OCI-LY1 (cell line): ENCODE measurements at regions not wholly inside any gene's neighbourhood (a gene's known extent, or its start where the extent isn't known, plus 50 kb on each side); places are given as distances from the start of the nearest gene placed in this dataset.

ENCODE experiments used
- H2AFZ ChIP-seq: fragments of 200-600 bp; sonication (generic), shearing (Covaris generic); 2 replicates; pipeline ENCODE4 v1.6.0; 2014; ENCODE audit warnings: antibody characterized with exemption, mild to moderate bottlenecking, low read length
- H3F3A ChIP-seq: fragments of 200-600 bp; sonication (generic), shearing (Covaris generic); 2 replicates; pipeline ENCODE4 v1.6.0; 2014; ENCODE audit warnings: mild to moderate bottlenecking, antibody characterized with exemption, low read length, moderate library complexity; ENCODE audit not compliant: insufficient read depth
- H3K27ac ChIP-seq: fragments of 200-600 bp; sonication (generic); 2 replicates; pipeline ENCODE4 v1.5.1; 2014; ENCODE audit warnings: low read length, mixed run types, mild to moderate bottlenecking, low read depth; ENCODE audit not compliant: poor library complexity, severe bottlenecking
- H3K27me3 ChIP-seq: fragments of 200-600 bp; sonication (generic); 2 replicates; pipeline ENCODE4 v1.6.0; 2014; ENCODE audit warnings: antibody characterized with exemption, mild to moderate bottlenecking, low read length, moderate library complexity; ENCODE audit not compliant: insufficient read depth
- H3K36me3 ChIP-seq: fragments of 200-600 bp; sonication (generic); 2 replicates; pipeline ENCODE4 v1.6.1; 2014; ENCODE audit warnings: mild to moderate bottlenecking, antibody characterized with exemption, low read length, moderate library complexity, mixed read lengths; ENCODE audit not compliant: insufficient read depth
- H3K4me1 ChIP-seq: fragments of 200-600 bp; sonication (generic); 2 replicates; pipeline ENCODE4 v1.5.1; 2014; ENCODE audit warnings: mild to moderate bottlenecking, low read length, moderate library complexity; ENCODE audit not compliant: insufficient read depth, severe bottlenecking
- H3K4me2 ChIP-seq: fragments of 200-600 bp; sonication (generic), shearing (Covaris generic); 2 replicates; pipeline ENCODE4 v1.6.1; 2014; ENCODE audit warnings: low read length
- H3K4me3 ChIP-seq: fragments of 200-600 bp; sonication (generic); 2 replicates; pipeline ENCODE4 v1.5.1; 2014; ENCODE audit warnings: low read length, low read depth, mild to moderate bottlenecking, mixed read lengths; ENCODE audit not compliant: poor library complexity, severe bottlenecking
- H3K79me2 ChIP-seq: fragments of 200-600 bp; shearing (Covaris generic); 2 replicates; pipeline ENCODE4 v1.6.1; 2016; ENCODE audit warnings: mixed run types, low read length, mixed read lengths; ENCODE audit not compliant: insufficient read depth
- H3K9ac ChIP-seq: fragments of 200-600 bp; sonication (generic), shearing (Covaris generic); 2 replicates; pipeline ENCODE4 v1.6.1; 2014; ENCODE audit warnings: mild to moderate bottlenecking, low read length, mixed read lengths
- H3K9me2 ChIP-seq: fragments of 200-600 bp; sonication (generic), shearing (Covaris generic); 2 replicates; pipeline ENCODE4 v1.6.1; 2014; ENCODE audit warnings: low read depth, mild to moderate bottlenecking, low read length, mixed read lengths
- H3K9me3 ChIP-seq: fragments of 200-600 bp; shearing (Covaris generic); 2 replicates; pipeline ENCODE4 v1.6.1; 2014; ENCODE audit warnings: low read length, mixed read lengths
- H4K20me1 ChIP-seq: fragments of 200-600 bp; sonication (generic), shearing (Covaris generic); 2 replicates; pipeline ENCODE4 v1.6.0; 2016; ENCODE audit warnings: mild to moderate bottlenecking, low read length; ENCODE audit not compliant: insufficient read depth
- CTCF ChIP-seq: fragments of 200-600 bp; sonication (generic), shearing (Covaris generic); IDR thresholded peaks from 2 replicates; pipeline ENCODE4 v1.5.1; 2017; ENCODE audit warnings: mild to moderate bottlenecking, antibody characterized with exemption, low read length, moderate library complexity, mixed read lengths
- EZH2 ChIP-seq: fragments of 200-600 bp; sonication (generic), shearing (Covaris generic); IDR thresholded peaks from 2 replicates; pipeline ENCODE4 v1.8.0; 2017; ENCODE audit warnings: borderline replicate concordance, mixed run types, mild to moderate bottlenecking, antibody characterized with exemption, low read length, moderate library complexity, mixed read lengths

GRCh38 chr10:55280696-55281095, 479.7 kb upstream of the PCDH15 start:
- no peak for TF ChIP-seq EZH2
- no peak for TF ChIP-seq CTCF
- Histone ChIP-seq H3K36me3 (no peaks in the 10 kb centered on the region), H3K79me2 (no peaks in the 10 kb centered on the region)

GRCh38 chr10:55277549-55277948, 476.5 kb upstream of the PCDH15 start:
- no peaks in the 10 kb centered on the region for H3K4me1 ChIP-seq
- no peaks in the 10 kb centered on the region for H3F3A ChIP-seq
- H3K27ac ChIP-seq = no peak overlapping the region
- TF ChIP-seq EZH2 (no peak), CTCF (no peak)
- H2AFZ ChIP-seq = no peak overlapping the region
- no peaks in the 10 kb centered on the region for H3K27me3 ChIP-seq
- H3K4me3 ChIP-seq = no peak overlapping the region
- H3K9ac ChIP-seq = no peak overlapping the region
- no peaks in the 10 kb centered on the region for H3K9me2 ChIP-seq
- no peaks in the 10 kb centered on the region for H3K79me2 ChIP-seq
- no peak overlapping the region for H3K4me2 ChIP-seq
- H3K9me3 ChIP-seq = no peaks in the 10 kb centered on the region
- H4K20me1 ChIP-seq = no peaks in the 10 kb centered on the region
- no peaks in the 10 kb centered on the region for H3K36me3 ChIP-seq

More at GRCh38 chr10:55280696-55281095, 479.7 kb upstream of the PCDH15 start:
- Histone ChIP-seq H3K9me2 (no peaks in the 10 kb centered on the region), H3K4me2 (no peak overlapping the region), H4K20me1 (no peaks in the 10 kb centered on the region), H3K4me3 (no peak overlapping the region), H3K9me3 (no peaks in the 10 kb centered on the region), H3K27ac (no peak overlapping the region), H3K9ac (no peak overlapping the region), H3K27me3 (no peaks in the 10 kb centered on the region), H2AFZ (no peak overlapping the region), H3F3A (no peaks in the 10 kb centered on the region), H3K4me1 (no peaks in the 10 kb centered on the region)

- Histone ChIP-seq H3K4me2 (no peak overlapping the region), H3K9me2 (no peaks in the 10 kb centered on the region), H3K27ac (no peak overlapping the region), H3F3A (no peaks in the 10 kb centered on the region), H3K27me3 (no peaks in the 10 kb centered on the region), H3K79me2 (no peaks in the 10 kb centered on the region), H2AFZ (no peak overlapping the region), H3K9me3 (no peaks in the 10 kb centered on the region), H3K4me3 (no peak overlapping the region), H4K20me1 (no peaks in the 10 kb centered on the region), H3K9ac (no peak overlapping the region), H3K4me1 (no peaks in the 10 kb centered on the region), H3K36me3 (no peaks in the 10 kb centered on the region)
- TF ChIP-seq CTCF = no peak
- no peak for TF ChIP-seq EZH2
These were observed 473.3 kb upstream of the PCDH15 start for GRCh38 chr10:55274367-55274766.
